ENCODE measurements at regions not wholly inside any gene's neighbourhood (a gene's known extent, or its start where the extent isn't known, plus 50 kb on each side); places are given as distances from the start of the nearest gene placed in this dataset.

DNA sequence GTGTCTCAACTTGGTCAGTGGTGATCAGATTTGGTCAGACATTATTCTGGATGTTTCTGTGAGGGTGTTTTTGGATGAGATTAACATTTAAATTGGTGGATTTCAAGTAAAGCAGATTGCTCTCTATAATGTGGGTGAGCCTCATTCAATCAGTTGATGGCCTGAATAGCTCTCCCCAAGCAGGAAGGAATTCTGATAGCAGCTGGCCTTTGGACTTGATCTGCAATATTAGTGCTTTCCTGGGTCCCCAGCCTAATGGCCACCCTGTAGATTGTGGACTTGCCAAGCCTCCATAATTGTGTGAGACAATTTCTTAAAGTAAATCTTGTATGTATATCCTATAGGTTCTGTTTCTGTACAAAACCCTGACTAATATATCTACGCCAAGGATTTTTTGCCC is 153.9 kb upstream of the TBL1XR1 start:
- Histone ChIP-seq H3K79me1 (ENCODE audit: low read depth, low read length) (no peaks in the 10 kb centered on the region), H3K9ac (replicated peaks in 1 of 4; ENCODE audit: extremely low read depth in 1 of 4, low read depth in 3 of 4, low read length in 3 of 4) (no peak overlapping the region), H4K8ac (ENCODE audit: extremely low read depth, insufficient read depth, low read length) (no peak overlapping the region), H3K23me2 (ENCODE audit: low read depth, low read length) (no peaks in the 10 kb centered on the region), H2BK12ac (ENCODE audit: low read depth, low read length) (no peak overlapping the region), H4K5ac (ENCODE audit: insufficient read length, low read depth, low read length) (no peak overlapping the region), H3K9me3 (ENCODE audit: insufficient read depth in 2 of 2, low read depth in 1 of 2, low read length in 1 of 2) (no peaks in the 10 kb centered on the region), H3K4ac (replicated peaks; ENCODE audit: insufficient read length, low read depth, low read length) (no peak overlapping the region), H3K27ac (ENCODE audit: low read depth, low read length) (no peak overlapping the region), H3K36me3 (ENCODE audit: control insufficient read depth in 2 of 4, insufficient read depth in 4 of 4, low read length in 3 of 4) (no peaks in the 10 kb centered on the region), H3K4me2 (ENCODE audit: insufficient read depth in 1 of 2, low read depth in 2 of 2, low read length in 2 of 2) (no peak overlapping the region), H3K23ac (ENCODE audit: insufficient read length) (no peak overlapping the region), H3K4me1 (replicated peaks in 1 of 4; ENCODE audit: control insufficient read depth in 3 of 4, insufficient read depth in 4 of 4, low read length in 3 of 4) (no peaks in the 10 kb centered on the region; a peak in 1 of 7 replicates), H4K20me1 (replicated peaks in 1 of 2; ENCODE audit: control insufficient read depth in 1 of 2, insufficient read depth in 2 of 2, low read length in 2 of 2) (no peaks in the 10 kb centered on the region), H2BK5ac (ENCODE audit: low read depth, low read length) (no peak overlapping the region), H4K91ac (replicated peaks; ENCODE audit: insufficient read length, low read length) (no peak overlapping the region), H2BK20ac (ENCODE audit: low read length) (no peak overlapping the region), H3K18ac (ENCODE audit: extremely low read depth, low read length) (no peak overlapping the region), H3K4me3 (ENCODE audit: extremely low read depth in 1 of 4, insufficient read depth in 2 of 4, low read depth in 3 of 4, low read length in 4 of 4) (no peak overlapping the region), H2BK15ac (ENCODE audit: low read length) (no peak overlapping the region), H3K14ac (ENCODE audit: insufficient read length) (no peak overlapping the region), H3K79me2 (ENCODE audit: control insufficient read depth in 1 of 2, insufficient read depth in 2 of 2, low read length in 2 of 2) (no peaks in the 10 kb centered on the region), H3K27me3 (replicated peaks in 1 of 4; ENCODE audit: control insufficient read depth in 3 of 4, extremely low read depth in 1 of 4, insufficient read depth in 3 of 4, low read length in 3 of 4) (peaks cover 1 to 19% (median 12%) of the 10 kb centered on the region in 4 experiments; a peak in 6 of 7 replicates), H2AFZ (ENCODE audit: low read length) (no peak overlapping the region), H2BK120ac (replicated peaks; ENCODE audit: low read depth, low read length) (no peak overlapping the region), H2AK5ac (ENCODE audit: low read depth, low read length) (no peak overlapping the region), H3K56ac (replicated peaks; ENCODE audit: insufficient read length, low read depth, low read length) (no peak overlapping the region)
- CTCF ChIA-PET (ENCODE audit: partially characterized antibody) = interaction anchor here (0.6 kb wide), 1 partner anchor 922 kb away, joined by 3 read pairs; no protein-coding TSS in a partner anchor
- WGBS, 2 experiments (ENCODE audit: extremely low coverage in 1 of 2, insufficient coverage in 1 of 2, insufficient read length in 1 of 2, insufficient replicate concordance in 2 of 2, low coverage in 1 of 2, low lambda C conversion rate in 2 of 2, missing lambda C conversion rate in 1 of 2) = 93% methylated on average over 1 of the region's 1 CpG; no CpG with 5 or more reads in 1 of the 2 experiments
- DNase-seq (ENCODE audit: low read depth in 1 of 2, low spot score in 2 of 2) (peak in 1 of 2 experiments; percentile 14), FAIRE-seq (no peak)
- TF ChIP-seq RBBP5 (IDR thresholded peaks at IDR 0.05; ENCODE audit: borderline replicate concordance, low read depth, low read length) (no peak), SP4 (IDR thresholded peaks at IDR 0.05; ENCODE audit: low read length) (no peak), SRF (IDR thresholded peaks at IDR 0.05; ENCODE audit: low read depth, low read length) (no peak), KDM5A (IDR thresholded peaks at IDR 0.05; ENCODE audit: low read length) (no peak), BCL11A (IDR thresholded peaks at IDR 0.05; ENCODE audit: low read depth in 2 of 2, low read length in 2 of 2) (no peak), NRF1 (IDR thresholded peaks at IDR 0.05; ENCODE audit: low read depth, low read length) (no peak), POLR2AphosphoS5 (IDR thresholded peaks at IDR 0.05; ENCODE audit: low read depth, low read length) (no peak), HDAC6 (IDR thresholded peaks at IDR 0.05; ENCODE audit: low read depth, low read length) (no peak), ASH2L (IDR thresholded peaks at IDR 0.05; ENCODE audit: low read length) (no peak), KDM4A (IDR thresholded peaks at IDR 0.05; ENCODE audit: low read depth, low read length, severe bottlenecking) (no peak), CBX5 (IDR thresholded peaks at IDR 0.05; ENCODE audit: low read depth, low read length) (no peak), RFX5 (IDR thresholded peaks at IDR 0.05; ENCODE audit: borderline replicate concordance, low read depth, low read length) (no peak), ZNF274 (IDR thresholded peaks at IDR 0.05; ENCODE audit: borderline replicate concordance, extremely low read depth, low read length) (no peak), CHD2 (IDR thresholded peaks at IDR 0.05; ENCODE audit: low read length) (no peak)
- POLR2A ChIA-PET (ENCODE audit: partially characterized antibody) = no interaction called here
